HPDE6-E6E7 (cell line): ENCODE measurements at regions not wholly inside any gene's neighbourhood (a gene's known extent, or its start where the extent isn't known, plus 50 kb on each side); places are given as distances from the start of the nearest gene placed in this dataset.

Experiments
- DNase-seq: peaks from one replicate; pipeline ENCODE4 v3.0.0; 2011; ENCODE audit warnings: missing footprints; ENCODE audit errors: extremely low spot score

- DNase-seq = no peak
Observed at GRCh38 chrX:21056622-21057021, 317.6 kb upstream of the CNKSR2 start.

GRCh38 chrX:21047034-21047455 is 327.2 kb upstream of the CNKSR2 start:
- no peak for DNase-seq

GRCh38 chrX:21014326-21014725 is 359.9 kb upstream of the CNKSR2 start:
- DNase-seq = no peak

- DNase-seq = no peak
Observed at GRCh38 chrX:21004835-21005234, 369.4 kb upstream of the CNKSR2 start.

- DNase-seq = no peak
Observed at GRCh38 chrX:20995829-20996228, 378.4 kb upstream of the CNKSR2 start.

- DNase-seq = no peak
Observed at GRCh38 chrX:20989361-20989760, 384.9 kb upstream of the CNKSR2 start.

GRCh38 chrX:20988804-20989203 is 385.4 kb upstream of the CNKSR2 start:
- no peak for DNase-seq

- no peak for DNase-seq
Observed at GRCh38 chrX:20988118-20988517, 386.1 kb upstream of the CNKSR2 start.

- DNase-seq = no peak
Observed at GRCh38 chrX:20980426-20980825, 393.8 kb upstream of the CNKSR2 start.

- no peak for DNase-seq
Observed at GRCh38 chrX:20974326-20974725, 399.9 kb upstream of the CNKSR2 start.

- DNase-seq = no peak
Observed at GRCh38 chrX:20973038-20973437, 401.2 kb upstream of the CNKSR2 start.

GRCh38 chrX:20971250-20971649 is 403.0 kb upstream of the CNKSR2 start:
- no peak for DNase-seq

GRCh38 chrX:20969565-20969964 is 404.7 kb upstream of the CNKSR2 start:
- DNase-seq = no peak

- DNase-seq = no peak
Observed at GRCh38 chrX:20968996-20969395, 405.2 kb upstream of the CNKSR2 start.

- DNase-seq = no peak
Observed at GRCh38 chrX:20967725-20968124, 406.5 kb upstream of the CNKSR2 start.

GRCh38 chrX:20965270-20966044 is 408.8 kb upstream of the CNKSR2 start:
- DNase-seq = no peak

GRCh38 chrX:20954014-20954413 is 420.2 kb upstream of the CNKSR2 start:
- no peak for DNase-seq

GRCh38 chrX:20952180-20952579 is 422.0 kb upstream of the CNKSR2 start:
- DNase-seq = no peak

GRCh38 chrX:20951016-20951810 is 423.0 kb upstream of the CNKSR2 start:
- DNase-seq = no peak

- DNase-seq = no peak
Observed at GRCh38 chrX:20947411-20947912, 426.8 kb upstream of the CNKSR2 start.

- no peak for DNase-seq
Observed at GRCh38 chrX:20913760-20914159, 460.5 kb upstream of the CNKSR2 start.

- no peak for DNase-seq
Observed at GRCh38 chrX:20906571-20906970, 467.6 kb upstream of the CNKSR2 start.

- DNase-seq = no peak
Observed at GRCh38 chrX:20884565-20884964, 489.7 kb upstream of the CNKSR2 start.
